HG02884 (cell line): ENCODE measurements at regions not wholly inside any gene's neighbourhood (a gene's known extent, or its start where the extent isn't known, plus 50 kb on each side); places are given as distances from the start of the nearest gene placed in this dataset.

ENCODE experiments used
- ATAC-seq: cut with Tn5 transposase; IDR thresholded peaks from one replicate; pipeline ENCODE4 v1.9.1; 2021; ENCODE audit warnings: mild to moderate bottlenecking, moderate library complexity; ENCODE audit not compliant: unreplicated experiment

DNA sequence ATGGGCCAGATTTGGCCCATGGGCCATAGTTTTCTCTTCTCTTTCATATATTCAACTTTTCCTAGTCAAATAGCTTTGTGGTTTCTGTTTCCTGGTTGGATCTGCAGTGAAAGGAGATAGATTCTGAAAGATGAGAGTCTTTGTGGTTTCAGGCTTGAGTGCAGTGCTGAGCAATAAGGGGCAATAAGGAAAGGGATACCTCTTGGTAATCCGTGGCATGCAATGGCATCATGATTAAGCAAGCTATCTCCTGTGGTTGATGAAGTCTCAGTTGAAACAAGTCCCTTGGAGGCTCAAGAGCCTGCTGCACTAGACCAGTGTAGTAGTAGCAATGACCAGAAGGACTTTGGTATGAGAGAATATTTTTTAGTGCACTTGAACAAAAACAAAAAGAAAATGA lies 187.7 kb upstream of the CNTNAP2 start:
- ATAC-seq = no peak

DNA sequence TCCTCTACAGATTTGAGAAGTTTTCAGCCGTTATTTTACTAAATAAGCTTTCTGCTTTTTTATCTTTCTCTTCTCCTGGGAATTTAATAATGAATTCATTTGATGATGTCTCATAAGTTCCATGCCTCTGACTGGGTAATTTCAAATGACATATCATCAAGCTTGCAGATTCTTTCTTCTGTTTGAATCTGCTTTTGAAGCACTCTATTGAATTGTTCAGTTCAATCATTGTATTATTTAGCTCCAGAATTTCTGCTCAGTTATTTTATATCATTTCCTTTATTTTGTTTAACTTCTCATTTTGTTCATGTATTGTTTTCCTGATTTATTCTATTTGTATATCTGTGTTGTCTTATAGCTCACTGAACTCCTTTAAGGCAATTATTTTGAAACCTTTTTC lies 196.9 kb upstream of the CNTNAP2 start:
- no peak for ATAC-seq

- ATAC-seq = no peak
Observed at GRCh38 chr7:145916776-145917175, 199.8 kb upstream of the CNTNAP2 start.

DNA sequence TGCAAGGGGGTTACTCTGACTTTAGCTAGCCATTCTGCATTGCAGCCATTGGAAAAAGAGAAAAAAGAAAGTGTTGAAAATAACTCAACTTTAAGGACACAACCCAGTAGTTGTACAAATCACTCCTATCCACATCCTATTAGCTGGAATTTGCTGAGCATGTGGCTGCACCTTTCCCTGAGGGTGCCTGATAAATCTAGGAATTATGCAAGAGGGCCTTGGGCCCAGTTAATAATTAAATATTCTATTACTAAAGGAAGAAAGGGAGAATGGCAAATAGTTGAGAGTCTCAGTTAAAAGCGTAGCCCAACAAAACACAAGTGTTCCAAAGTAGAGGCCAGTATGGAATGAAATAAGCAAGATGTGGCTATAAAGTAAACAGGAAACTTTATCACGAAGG lies 200.9 kb upstream of the CNTNAP2 start:
- no peak for ATAC-seq

- peak; percentile 68 for ATAC-seq
Observed at GRCh38 chr7:145909991-145910513, 206.5 kb upstream of the CNTNAP2 start.

- no peak for ATAC-seq
Observed at GRCh38 chr7:145903658-145904057, 212.9 kb upstream of the CNTNAP2 start.

DNA sequence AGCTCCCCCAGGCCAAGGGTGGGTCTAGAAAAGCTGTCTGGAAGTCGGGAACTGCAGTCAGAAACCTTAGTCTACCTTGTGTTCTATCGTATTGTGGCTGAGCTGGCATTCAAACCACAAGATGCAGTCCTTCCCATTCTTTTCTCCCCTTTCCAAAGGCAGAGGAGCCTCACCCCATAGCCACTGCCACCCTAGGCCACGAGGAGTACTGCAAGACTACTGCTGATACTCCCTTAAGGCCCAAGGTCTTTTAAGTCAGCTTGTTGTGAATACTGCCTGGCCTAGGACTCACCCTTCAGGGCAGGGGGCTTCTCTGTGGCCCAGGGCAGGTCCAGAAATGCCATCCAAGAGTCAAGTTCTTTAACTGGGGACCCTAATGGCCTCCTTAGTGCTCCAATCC lies 214.5 kb upstream of the CNTNAP2 start:
- no peak for ATAC-seq

DNA sequence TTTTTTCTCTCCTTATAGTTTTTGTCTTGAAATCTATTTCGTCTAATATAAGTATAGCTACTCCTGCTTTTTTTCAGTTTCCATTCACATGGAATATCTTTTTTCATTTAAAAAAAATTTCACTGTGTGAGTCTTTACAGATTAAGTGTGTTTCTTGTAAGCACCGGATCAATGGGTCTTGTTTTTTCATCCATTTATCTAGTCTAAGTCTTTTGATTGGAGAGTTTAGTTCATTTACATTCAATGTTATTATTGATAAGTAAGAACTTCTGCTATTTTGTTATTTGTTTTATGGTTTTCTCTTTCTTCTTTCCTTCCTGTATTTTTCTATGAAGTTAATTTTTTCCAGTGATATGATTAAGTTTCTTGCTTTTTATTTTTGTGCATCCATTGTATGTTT lies 216.7 kb upstream of the CNTNAP2 start:
- no peak for ATAC-seq

GRCh38 chr7:145893925-145894535 lies 222.6 kb upstream of the CNTNAP2 start:
- no peak for ATAC-seq

GRCh38 chr7:145884716-145885514 lies 231.7 kb upstream of the CNTNAP2 start:
- ATAC-seq = no peak

DNA sequence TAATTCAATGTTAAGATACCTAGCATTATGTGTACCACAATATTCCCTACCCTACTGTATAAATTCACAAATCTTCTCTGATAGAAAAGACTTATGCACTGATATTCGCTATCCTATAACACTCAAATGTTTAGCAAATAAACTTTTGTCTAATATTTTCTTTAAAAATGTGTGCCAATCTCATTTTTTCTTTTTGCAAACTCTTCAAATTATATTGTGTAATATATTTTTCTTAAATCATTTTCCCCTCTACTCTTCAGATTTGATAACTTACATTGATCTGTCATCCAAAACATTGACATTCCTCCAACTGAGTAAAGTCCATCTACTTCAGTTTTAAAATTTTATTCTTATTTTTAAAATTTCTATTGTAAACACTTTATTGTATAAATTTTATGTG lies 240.2 kb upstream of the CNTNAP2 start:
- ATAC-seq = no peak

GRCh38 chr7:145875267-145875666 lies 241.3 kb upstream of the CNTNAP2 start:
- ATAC-seq = no peak

GRCh38 chr7:145868935-145869334 lies 247.7 kb upstream of the CNTNAP2 start:
- no peak for ATAC-seq

GRCh38 chr7:145862212-145862611 lies 254.4 kb upstream of the CNTNAP2 start:
- ATAC-seq = no peak

- ATAC-seq = no peak
Observed at GRCh38 chr7:145860809-145861208, 255.8 kb upstream of the CNTNAP2 start.

DNA sequence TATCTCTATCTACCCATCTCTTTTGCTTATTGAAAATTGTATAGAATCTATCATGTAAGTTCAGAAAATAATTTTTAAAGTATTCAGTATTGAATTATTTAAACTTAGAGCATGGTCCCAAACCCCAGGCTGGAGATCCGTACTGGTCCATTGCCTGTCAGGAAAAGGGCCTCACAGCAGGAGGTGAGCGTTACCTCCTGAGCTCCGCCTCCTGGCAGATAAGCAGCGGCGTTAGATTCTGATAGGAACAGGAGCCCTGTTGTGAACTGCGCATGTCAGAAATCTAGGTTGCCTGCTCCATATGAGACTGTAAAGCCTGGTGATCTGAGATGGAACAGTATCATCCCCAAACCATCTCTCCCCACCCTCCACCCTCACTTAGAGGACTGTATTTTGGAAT lies 266.0 kb upstream of the CNTNAP2 start:
- ATAC-seq = no peak

GRCh38 chr7:145848691-145849090 lies 267.9 kb upstream of the CNTNAP2 start:
- ATAC-seq = no peak

DNA sequence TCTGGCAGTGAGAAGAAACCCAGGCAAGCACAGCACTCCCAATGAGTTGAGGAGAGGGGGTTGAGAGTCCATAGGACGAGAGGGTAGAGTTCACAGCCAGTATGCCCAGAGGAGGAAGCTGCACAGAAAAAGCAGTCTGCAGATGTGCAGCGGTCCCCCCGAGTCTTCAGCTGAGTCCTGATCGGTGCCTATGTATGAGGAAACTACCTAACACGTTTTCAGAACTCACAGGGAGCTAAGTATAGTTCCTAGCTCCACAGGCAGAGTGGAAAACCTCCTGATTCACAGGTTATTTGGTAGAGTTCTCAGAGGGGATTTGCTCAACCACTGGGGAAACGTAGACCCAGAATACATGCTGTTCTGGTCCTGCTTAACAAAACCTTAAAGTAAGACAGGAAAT lies 271.3 kb upstream of the CNTNAP2 start:
- no peak for ATAC-seq

DNA sequence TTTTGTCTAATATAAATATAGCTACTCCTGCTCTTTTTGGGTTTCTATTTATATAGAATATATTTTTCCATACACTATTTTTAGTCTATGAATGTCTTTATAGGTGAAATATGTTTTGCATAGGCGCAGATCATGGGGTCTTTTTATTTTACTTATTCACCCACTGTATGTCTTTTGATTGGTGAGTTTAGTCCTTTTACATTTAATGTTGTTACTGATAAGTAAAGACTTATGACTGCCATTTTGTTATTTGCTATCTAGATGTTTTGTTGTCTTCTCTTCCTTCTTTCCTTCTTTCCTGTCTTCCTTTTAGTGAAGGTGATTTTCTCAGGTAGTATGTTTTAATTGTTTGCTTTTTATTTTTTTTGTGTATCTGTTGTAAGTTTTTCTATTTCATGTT lies 276.8 kb upstream of the CNTNAP2 start:
- no peak for ATAC-seq

- no peak for ATAC-seq
Observed at GRCh38 chr7:145831616-145832206, 284.9 kb upstream of the CNTNAP2 start.

GRCh38 chr7:145817687-145818086 lies 298.9 kb upstream of the CNTNAP2 start:
- no peak for ATAC-seq

GRCh38 chr7:145812218-145812617 lies 304.4 kb upstream of the CNTNAP2 start:
- ATAC-seq = no peak
